HG02623 (cell line): ENCODE measurements at regions not wholly inside any gene's neighbourhood (a gene's known extent, or its start where the extent isn't known, plus 50 kb on each side); places are given as distances from the start of the nearest gene placed in this dataset.
"Not testable (repeated sequence)": the region's sequence is repeated elsewhere in the genome, so short reads cannot be mapped to it uniquely, and the experiment has no call there.

Experiments used
- ATAC-seq: cut with Tn5 transposase; IDR thresholded peaks from one replicate; pipeline ENCODE4 v1.9.1; 2021; ENCODE audit warnings: moderate library complexity; ENCODE audit not compliant: unreplicated experiment

DNA sequence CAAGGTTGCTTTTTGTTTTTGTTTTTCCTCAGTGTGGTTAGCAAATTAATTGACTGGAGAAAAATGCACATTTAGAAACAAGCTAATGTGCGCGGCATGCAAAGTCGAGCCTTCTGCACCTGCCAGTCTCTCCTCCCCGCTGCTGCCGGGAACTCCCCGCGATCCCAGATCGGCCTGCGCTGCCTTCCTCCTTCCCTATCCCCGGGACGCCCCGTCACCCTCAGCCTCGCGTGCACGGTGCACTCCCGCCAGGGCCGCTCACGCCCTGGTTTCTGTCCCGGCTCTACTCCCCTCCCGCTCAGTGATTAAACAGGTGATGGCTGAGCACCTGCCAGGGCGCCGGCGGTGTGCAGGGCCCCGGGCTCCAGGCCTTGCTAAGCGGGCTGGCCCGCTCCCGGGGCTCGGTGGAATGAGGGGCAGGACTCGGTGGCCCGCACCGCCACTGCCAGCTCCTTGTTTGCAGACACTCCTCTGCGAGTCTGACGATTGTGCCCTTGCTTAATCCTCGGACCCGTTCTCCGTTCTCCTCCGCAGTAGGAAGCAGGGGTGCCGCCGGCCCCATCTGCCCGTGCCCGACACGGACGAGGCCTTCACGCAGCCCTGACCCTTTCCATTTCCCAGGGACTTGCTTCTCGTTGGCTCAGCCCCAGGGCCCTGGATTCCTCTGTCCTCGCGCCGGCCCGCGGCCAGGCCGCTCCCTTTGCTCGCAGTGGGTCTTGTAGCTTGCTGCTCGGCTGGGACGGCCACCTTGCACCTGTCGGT, 143.4 kb downstream of the TRIML1 start:
- no peak for ATAC-seq

GRCh38 chr4:188287169-188287894, 148.1 kb downstream of the TRIML1 start:
- no peak for ATAC-seq

DNA sequence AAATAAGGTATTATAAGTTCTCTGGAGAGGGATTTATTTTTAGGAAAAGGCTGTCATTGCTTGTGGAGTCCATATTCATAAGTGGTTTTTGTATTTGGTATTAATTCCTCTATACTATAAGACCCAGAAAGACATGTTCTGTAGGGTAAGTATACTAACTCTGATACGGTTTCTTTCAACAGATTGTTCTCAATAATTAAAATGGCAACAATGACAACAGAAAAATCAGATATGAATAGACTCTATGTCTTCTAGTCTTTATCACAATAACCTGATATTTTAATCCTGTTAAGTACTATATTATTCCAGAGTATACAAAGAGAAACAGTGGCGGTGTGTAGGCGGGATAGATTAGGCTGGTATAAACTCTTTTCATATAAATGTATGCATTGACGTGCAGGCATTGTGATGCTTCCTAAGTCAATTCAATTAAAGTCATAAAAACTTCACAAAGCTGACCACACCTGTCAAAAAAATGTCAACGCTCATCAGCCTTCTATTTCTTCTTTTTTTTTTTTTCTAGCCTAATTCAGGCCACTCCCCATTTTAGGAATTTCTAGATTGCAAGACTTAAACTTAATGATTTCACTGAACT, 150.4 kb downstream of the TRIML1 start:
- no peak for ATAC-seq

DNA sequence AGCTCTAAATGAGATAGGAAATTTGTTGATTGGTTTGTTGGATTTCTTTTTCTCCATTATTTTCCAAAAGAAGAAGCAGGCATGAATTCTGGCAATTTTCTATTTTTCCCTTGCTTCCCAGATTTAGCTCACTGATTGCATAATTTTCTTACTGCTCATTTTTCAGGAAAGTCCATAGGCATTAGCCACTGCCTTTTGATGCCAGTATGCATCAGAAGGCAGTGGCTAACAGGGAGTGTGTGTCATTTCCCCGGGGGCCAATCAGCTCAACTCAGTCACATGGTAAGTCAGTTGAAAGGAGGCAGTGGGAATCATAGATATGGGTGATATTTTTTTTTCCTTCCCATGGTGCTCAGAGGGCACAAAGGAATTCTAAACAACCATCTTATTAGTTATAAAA, 156.7 kb downstream of the TRIML1 start:
- ATAC-seq = no peak

DNA sequence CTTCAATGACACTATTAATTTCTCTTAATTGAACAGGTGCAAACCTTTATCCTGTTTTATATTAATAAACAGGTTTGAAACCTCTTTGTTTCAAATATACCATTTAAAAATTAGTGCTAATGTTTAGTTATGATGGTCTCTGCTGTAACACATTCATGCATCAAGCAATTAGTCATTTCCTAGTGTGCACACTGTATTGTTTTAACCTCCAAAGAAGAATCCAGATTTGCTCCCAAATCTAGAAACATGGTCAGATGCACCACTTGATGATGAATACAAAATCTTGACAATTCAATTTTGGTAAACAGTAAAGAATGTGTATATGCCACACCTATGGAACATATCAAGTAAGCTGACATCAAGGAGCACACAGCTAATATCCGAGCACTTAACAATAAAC, 157.1 kb downstream of the TRIML1 start:
- no peak for ATAC-seq

DNA sequence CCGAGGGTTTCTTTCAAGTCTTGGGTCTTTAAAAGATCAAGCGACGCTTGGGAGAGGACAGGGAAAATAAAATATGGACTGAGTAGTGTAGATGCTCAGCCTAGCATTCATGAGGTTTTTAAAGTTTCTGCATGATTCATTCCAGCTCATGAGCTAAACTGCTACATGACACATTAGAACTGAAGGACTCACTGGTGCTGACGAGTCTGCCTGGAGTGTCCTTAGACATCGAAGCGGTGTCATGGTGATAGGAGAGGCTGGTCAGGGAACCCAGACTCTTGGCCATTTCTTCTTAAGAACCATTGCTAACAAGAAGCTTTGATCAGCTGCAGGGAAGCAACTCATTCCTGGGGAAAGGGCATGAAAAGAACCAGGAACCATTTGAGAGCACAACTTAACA, 158.6 kb downstream of the TRIML1 start:
- no peak for ATAC-seq

DNA sequence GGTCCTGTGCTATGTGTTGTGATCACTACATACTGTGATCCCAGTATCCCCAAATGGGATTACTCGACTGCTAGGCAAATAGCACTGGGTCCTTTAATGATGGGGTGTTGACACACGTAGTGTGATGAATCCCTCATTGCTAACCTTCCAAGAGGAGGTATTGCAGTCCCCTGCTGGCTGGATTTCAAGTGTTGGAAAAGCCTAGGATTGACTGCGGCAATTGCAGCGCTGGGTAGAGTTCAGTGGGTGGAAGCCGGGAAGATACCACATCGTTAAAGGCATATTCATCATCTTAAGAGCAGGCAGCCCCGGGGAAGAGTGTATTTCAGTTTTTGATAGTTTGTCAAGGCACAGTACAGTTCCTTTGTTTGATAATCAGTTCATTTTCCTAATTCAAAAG, 159.9 kb downstream of the TRIML1 start:
- no peak for ATAC-seq

DNA sequence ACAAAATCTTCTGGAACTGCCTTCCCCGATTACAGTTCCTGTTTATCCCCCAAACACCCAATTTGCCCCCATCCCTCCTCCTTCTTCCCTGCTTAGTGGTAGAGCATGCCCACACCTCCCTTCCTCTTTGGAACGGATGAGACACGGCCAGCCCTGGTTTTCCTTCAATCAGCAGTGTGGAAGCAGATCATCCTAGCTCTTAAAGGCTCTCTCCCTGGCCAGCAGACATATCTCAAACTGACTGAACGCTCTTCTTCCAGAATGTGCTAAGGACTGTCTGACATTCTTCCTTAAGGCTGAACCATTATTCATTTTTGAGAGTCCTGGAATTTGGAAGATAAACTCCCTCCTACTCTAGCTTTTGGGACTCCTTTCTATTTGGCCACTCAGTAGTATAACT, 161.1 kb downstream of the TRIML1 start:
- ATAC-seq = no peak

DNA sequence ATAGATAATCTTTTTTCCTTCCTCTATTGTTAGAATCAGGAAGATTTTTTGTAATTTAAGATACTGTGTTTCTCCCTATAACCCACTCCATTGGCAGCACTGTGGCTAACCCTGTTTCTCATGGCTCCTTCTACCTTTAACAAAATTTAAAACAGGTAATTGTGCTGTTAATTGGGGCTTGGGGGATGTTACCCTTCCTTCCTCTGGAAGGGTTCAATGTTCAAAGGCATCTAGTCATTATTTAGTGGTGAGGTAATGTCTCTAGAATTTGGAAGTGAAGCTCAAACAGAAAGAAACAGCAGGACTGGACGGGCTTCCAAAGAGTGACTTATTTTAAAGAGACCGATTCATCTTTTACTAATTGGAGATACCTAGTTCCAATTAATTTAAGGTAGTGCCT, 166.4 kb downstream of the TRIML1 start:
- no peak for ATAC-seq

DNA sequence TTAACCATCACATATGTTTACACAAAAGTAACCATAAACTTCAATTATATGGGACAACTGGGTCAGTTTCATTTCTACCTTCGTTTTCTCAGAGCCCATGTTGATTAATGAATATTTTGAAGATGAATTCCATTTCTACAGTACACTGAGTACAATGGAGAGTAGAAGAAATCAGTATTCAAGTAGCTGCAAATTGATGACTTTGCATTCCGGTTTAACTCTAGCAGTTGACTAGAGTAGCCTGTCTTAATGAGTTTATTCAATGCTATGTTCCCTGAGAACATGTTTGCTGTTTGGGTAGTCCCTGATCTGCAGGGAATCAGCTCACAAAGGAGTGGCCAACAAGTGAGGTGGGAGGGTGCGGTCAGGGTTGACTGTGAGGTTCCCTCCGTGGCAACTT, 168.3 kb downstream of the TRIML1 start:
- ATAC-seq = no peak

GRCh38 chr4:188308142-188308541, 168.9 kb downstream of the TRIML1 start:
- no peak for ATAC-seq

GRCh38 chr4:188316391-188316790, 177.2 kb downstream of the TRIML1 start:
- no peak for ATAC-seq

GRCh38 chr4:188328966-188329365, 189.7 kb downstream of the TRIML1 start:
- ATAC-seq = no peak

- no peak for ATAC-seq
Observed at GRCh38 chr4:188329521-188329920, 190.3 kb downstream of the TRIML1 start.

DNA sequence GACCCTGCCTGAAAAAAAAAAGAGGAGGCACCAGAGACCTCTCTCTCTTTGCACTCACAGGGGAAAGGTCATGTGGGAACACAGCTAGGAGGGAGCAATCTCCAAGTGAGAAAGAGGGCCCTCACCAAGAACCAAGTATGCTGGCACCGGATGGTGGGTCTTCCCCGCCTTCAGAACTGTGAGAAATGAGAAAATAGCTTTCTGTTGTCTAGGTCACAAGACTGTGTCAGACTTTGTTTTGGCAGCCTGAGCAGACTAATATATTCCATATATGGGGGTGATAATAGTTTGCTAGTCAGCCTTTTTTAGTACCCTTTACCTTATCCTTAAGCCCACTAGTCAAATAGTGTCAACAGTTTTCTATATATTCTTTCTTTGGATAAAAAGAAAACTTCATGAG, 193.0 kb downstream of the TRIML1 start:
- ATAC-seq = no peak

GRCh38 chr4:188336891-188337290, 197.7 kb downstream of the TRIML1 start:
- no peak for ATAC-seq

GRCh38 chr4:188341428-188341827, 202.2 kb downstream of the TRIML1 start:
- no peak for ATAC-seq

DNA sequence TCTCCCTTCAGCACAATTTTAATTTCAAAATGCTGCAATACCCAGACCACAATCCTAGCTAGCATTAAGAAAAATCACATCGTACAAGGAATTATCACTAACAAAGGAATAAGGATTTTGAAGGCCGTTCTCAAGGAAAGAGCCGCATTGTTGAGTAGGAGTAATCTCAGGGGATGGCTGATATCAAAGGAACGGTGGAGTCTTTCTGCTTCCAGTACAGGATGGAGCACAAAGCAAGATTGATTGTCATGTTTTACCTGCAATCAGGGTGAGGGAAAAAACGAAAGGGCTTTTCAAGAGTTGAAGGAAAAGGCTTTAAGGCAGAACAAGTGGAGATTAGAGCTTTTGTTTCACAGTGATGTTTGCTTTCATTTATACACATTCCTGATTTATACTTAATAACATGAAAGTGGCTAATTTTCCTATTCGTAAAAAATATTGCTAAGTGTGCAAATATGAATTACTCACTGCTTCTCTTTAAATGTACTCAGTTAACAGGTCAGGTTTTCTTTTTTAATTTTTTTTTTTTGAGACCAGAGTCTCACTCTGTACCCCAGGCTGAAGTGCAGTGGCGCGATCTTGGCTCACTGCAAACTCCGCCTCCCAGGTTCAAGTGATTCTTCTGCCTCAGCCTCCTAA, 207.0 kb downstream of the TRIML1 start:
- ATAC-seq = no peak

DNA sequence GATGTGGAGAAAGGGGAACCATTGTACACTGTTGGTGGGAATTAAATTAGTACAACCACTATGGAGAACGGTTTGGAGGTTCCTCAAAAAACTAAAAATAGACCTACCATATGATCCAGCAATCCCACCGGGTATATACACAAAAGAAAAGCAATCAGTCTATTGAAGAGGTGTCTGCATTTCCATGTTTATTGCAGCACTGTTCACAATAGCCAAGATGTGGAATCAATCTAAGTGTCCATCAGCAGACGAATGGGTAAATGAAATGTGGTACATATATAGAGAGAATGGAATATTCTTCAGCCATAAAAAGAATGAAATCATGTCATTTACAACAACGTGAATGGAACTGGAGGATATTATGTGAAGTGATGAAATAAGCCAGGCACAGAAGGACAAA, 208.1 kb downstream of the TRIML1 start:
- ATAC-seq = no peak

GRCh38 chr4:188349569-188349968, 210.3 kb downstream of the TRIML1 start:
- not testable (repeated sequence) for ATAC-seq

DNA sequence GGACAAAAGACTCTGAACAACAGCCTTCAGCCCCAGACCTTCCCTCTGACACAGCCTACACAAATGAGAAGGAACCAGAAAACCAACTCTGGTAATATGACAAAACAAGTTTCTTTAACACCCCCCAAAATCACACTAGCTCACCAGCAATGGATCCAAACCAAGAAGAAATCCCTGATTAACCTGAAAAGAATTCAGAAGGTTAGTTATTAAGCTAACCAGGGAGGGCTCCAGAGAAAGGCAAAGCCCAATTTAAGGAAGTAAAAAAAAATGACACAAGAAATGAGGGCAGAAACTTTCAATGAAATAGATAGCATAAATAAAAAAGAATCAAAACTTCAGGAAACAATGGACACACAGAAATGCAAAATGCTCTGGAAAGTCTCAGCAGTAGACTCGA, 224.0 kb downstream of the TRIML1 start:
- no peak for ATAC-seq

- no peak for ATAC-seq
Observed at GRCh38 chr4:188370777-188371176, 231.5 kb downstream of the TRIML1 start.
